GM23248 (cell line): ENCODE measurements at regions not wholly inside any gene's neighbourhood (a gene's known extent, or its start where the extent isn't known, plus 50 kb on each side); places are given as distances from the start of the nearest gene placed in this dataset.

Source experiments
- EZH2 ChIP-seq: fragments of 200-600 bp; sonication (generic); IDR thresholded peaks from 2 replicates; pipeline ENCODE4 v1.6.1; 2018; ENCODE audit warnings: antibody characterized with exemption, mild to moderate bottlenecking; ENCODE audit not compliant: insufficient read depth, poor library complexity, severe bottlenecking
- EZH2phosphoT487 ChIP-seq: fragments of 200-600 bp; sonication (generic); IDR thresholded peaks from 2 replicates; pipeline ENCODE4 v1.6.1; 2018; ENCODE audit warnings: antibody characterized with exemption, moderate library complexity, mild to moderate bottlenecking, low read depth; ENCODE audit not compliant: insufficient read depth

- no peak for TF ChIP-seq EZH2
- no peak for TF ChIP-seq EZH2phosphoT487
Observed at GRCh38 chr6:147058786-147059385, 145.3 kb upstream of the STXBP5 start.
